B cell (primary cell): ENCODE measurements at regions not wholly inside any gene's neighbourhood (a gene's known extent, or its start where the extent isn't known, plus 50 kb on each side); places are given as distances from the start of the nearest gene placed in this dataset.

ENCODE experiments used
- EZH2 ChIP-seq: IDR thresholded peaks from 2 replicates; pipeline ENCODE4 v1.6.1; 2012; ENCODE audit warnings: borderline replicate concordance, low read depth, mild to moderate bottlenecking, moderate library complexity, low read length; ENCODE audit not compliant: insufficient read depth, poor library complexity, severe bottlenecking
- TF ChIP-seq, protein P1 (sequence below): fragments of 200-600 bp; IDR thresholded peaks from one replicate; pipeline ENCODE4 v1.8.0; 2022; ENCODE audit warnings: antibody characterized with exemption, mild to moderate bottlenecking

DNA sequence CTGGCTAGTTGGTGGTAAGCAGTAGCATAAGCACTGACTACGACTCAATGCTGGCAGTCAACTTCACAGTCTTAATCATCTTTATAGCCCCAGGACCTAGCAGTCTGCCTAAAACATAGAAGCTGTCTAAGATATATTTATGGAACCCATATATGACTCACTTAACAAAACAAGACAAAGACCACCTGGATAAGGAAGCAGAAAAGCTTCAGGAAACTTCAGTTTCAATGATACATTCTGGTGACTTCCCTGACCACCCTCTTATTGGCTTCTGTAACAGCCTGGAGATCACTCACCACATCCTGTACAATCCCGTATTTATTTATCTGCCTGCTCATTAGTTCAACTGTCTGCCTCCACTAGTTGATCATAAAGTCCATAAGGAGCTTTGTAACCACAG is 95.5 kb downstream of the PMP22 start:
- TF ChIP-seq, protein P1, sequence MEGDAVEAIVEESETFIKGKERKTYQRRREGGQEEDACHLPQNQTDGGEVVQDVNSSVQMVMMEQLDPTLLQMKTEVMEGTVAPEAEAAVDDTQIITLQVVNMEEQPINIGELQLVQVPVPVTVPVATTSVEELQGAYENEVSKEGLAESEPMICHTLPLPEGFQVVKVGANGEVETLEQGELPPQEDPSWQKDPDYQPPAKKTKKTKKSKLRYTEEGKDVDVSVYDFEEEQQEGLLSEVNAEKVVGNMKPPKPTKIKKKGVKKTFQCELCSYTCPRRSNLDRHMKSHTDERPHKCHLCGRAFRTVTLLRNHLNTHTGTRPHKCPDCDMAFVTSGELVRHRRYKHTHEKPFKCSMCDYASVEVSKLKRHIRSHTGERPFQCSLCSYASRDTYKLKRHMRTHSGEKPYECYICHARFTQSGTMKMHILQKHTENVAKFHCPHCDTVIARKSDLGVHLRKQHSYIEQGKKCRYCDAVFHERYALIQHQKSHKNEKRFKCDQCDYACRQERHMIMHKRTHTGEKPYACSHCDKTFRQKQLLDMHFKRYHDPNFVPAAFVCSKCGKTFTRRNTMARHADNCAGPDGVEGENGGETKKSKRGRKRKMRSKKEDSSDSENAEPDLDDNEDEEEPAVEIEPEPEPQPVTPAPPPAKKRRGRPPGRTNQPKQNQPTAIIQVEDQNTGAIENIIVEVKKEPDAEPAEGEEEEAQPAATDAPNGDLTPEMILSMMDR, result no peak
- TF ChIP-seq EZH2, result no peak
